ENCODE measurements at regions not wholly inside any gene's neighbourhood (a gene's known extent, or its start where the extent isn't known, plus 50 kb on each side); places are given as distances from the start of the nearest gene placed in this dataset.

GRCh38 chr13:84823528-84823927 is 941.3 kb upstream of the SLITRK1 start:
- H3K36me3 ChIP-seq (ENCODE audit: control insufficient read depth, insufficient read depth, low read length), result no peaks in the 10 kb centered on the region
- intact Hi-C loops (cut with micrococcal nuclease), result no loop called here
- no peak overlapping the region for H3K27ac ChIP-seq (ENCODE audit: insufficient read depth, low read length)
- H3K9ac ChIP-seq (ENCODE audit: low read depth, low read length), result no peak overlapping the region
- no peak overlapping the region for H2BK15ac ChIP-seq (ENCODE audit: low read depth, low read length)
- H2BK5ac ChIP-seq (ENCODE audit: low read depth, low read length, poor library complexity, severe bottlenecking), result no peak overlapping the region
- POLR2A ChIA-PET (ENCODE audit: unreplicated experiment), result no interaction called here
- no CpG with 5 or more reads among the region's 1 CpG for WGBS, 2 experiments (ENCODE audit: extremely low coverage in 2 of 2, insufficient read length in 1 of 2)
- no peak overlapping the region for H2AK5ac ChIP-seq (ENCODE audit: low read depth, low read length)
- BruUV-seq (replicated peaks), result no TSS peak
- H4K5ac ChIP-seq (ENCODE audit: low read depth, low read length), result no peak overlapping the region
- no peaks in the 10 kb centered on the region for H3K9me3 ChIP-seq (ENCODE audit: control insufficient read depth, insufficient read depth, low read length)
- no peak overlapping the region for H4K91ac ChIP-seq (ENCODE audit: insufficient read depth, low read depth, low read length)
- H3K27me3 ChIP-seq (ENCODE audit: control insufficient read depth, insufficient read depth, low read length), result no peaks in the 10 kb centered on the region
- ATAC-seq (ENCODE audit: low read depth), result no peak
- no peak overlapping the region for H3K14ac ChIP-seq (replicated peaks; ENCODE audit: low read depth, low read length)
- no peak overlapping the region for H2BK120ac ChIP-seq (ENCODE audit: low read depth, low read length)
- H4K8ac ChIP-seq (ENCODE audit: low read depth in 2 of 2, low read length in 2 of 2), result no peak overlapping the region
- H3K4me2 ChIP-seq (ENCODE audit: low read depth, low read length), result no peak overlapping the region
- H3K56ac ChIP-seq (ENCODE audit: extremely low read depth, insufficient read depth, low read length), result no peak overlapping the region
- CTCF ChIA-PET, result no interaction called here
- no peak overlapping the region for H3K4ac ChIP-seq (ENCODE audit: low read depth, low read length)
- no peak overlapping the region for H2BK20ac ChIP-seq (ENCODE audit: low read depth, low read length)
- H4K20me1 ChIP-seq (ENCODE audit: insufficient read depth, low read length), result no peaks in the 10 kb centered on the region
- H2AFZ ChIP-seq (replicated peaks; ENCODE audit: low read length, poor library complexity), result no peak overlapping the region
- no peak for DNase-seq
- dilution Hi-C loops (cut with HindIII; ENCODE audit: low sequenced_read_pairs, unreplicated experiment), result no loop called here
- TF ChIP-seq MAFK (IDR thresholded peaks at IDR 0.05; ENCODE audit: low read depth, low read length) (no peak), NFE2L2 (IDR thresholded peaks at IDR 0.05; ENCODE audit: low read depth, low read length) (no peak), RCOR1 (IDR thresholded peaks at IDR 0.05; ENCODE audit: insufficient replicate concordance, low read length) (no peak), MXI1 (IDR thresholded peaks at IDR 0.05; ENCODE audit: borderline replicate concordance, low read depth, low read length) (no peak), BHLHE40 (IDR thresholded peaks at IDR 0.05; ENCODE audit: low read depth, low read length) (no peak), MAZ (IDR thresholded peaks at IDR 0.05; ENCODE audit: borderline replicate concordance, low read depth, low read length) (no peak), CTCF (conservative IDR thresholded peaks at IDR 0.05; ENCODE audit: low read depth, low read length) (no peak), FOS (IDR thresholded peaks at IDR 0.05; ENCODE audit: low read depth, low read length) (no peak), RAD21 (IDR thresholded peaks at IDR 0.05; ENCODE audit: low read length) (no peak), RFX5 (IDR thresholded peaks at IDR 0.05; ENCODE audit: low read depth, low read length) (no peak), SMC3 (IDR thresholded peaks at IDR 0.05; ENCODE audit: low read depth, low read length) (no peak), USF2 (IDR thresholded peaks at IDR 0.05; ENCODE audit: low read depth, low read length) (no peak), POLR2A (IDR thresholded peaks at IDR 0.05; ENCODE audit: low read depth, low read length) (no peak), CHD1 (IDR thresholded peaks at IDR 0.05; ENCODE audit: low read depth, low read length) (no peak), CEBPB (IDR thresholded peaks at IDR 0.05; ENCODE audit: low read depth, low read length) (no peak), ELK1 (IDR thresholded peaks at IDR 0.05; ENCODE audit: borderline replicate concordance, low read depth, low read length) (no peak)
- H3K23ac ChIP-seq (ENCODE audit: low read depth, low read length), result no peak overlapping the region
- no peaks in the 10 kb centered on the region for H3K9me1 ChIP-seq (ENCODE audit: insufficient read depth, low read length)
- in situ Hi-C loops (cut with MboI; ENCODE audit: low sequenced_read_pairs), result no loop called here
- H2AK9ac ChIP-seq (replicated peaks; ENCODE audit: low read depth, low read length, poor library complexity), result no peak overlapping the region
- H3K4me3 ChIP-seq (ENCODE audit: insufficient read depth, low read depth, low read length), result no peak overlapping the region
- no peaks in the 10 kb centered on the region for H3K4me1 ChIP-seq (ENCODE audit: control insufficient read depth, insufficient read depth, low read length)
- no peak overlapping the region for H3K18ac ChIP-seq (ENCODE audit: low read depth, low read length)
- H3K79me1 ChIP-seq (ENCODE audit: low read depth in 1 of 2, low read length in 2 of 2), result no peaks in the 10 kb centered on the region

Data from IMR-90 (cell line).